Hematopoietic multipotent progenitor cell (in vitro differentiated cells): ENCODE measurements at regions not wholly inside any gene's neighbourhood (a gene's known extent, or its start where the extent isn't known, plus 50 kb on each side); places are given as distances from the start of the nearest gene placed in this dataset.
"Not testable (repeated sequence)": the region's sequence is repeated elsewhere in the genome, so short reads cannot be mapped to it uniquely, and the experiment has no call there.

Source experiments
- DNase-seq, 3 donors: peaks; one replicate each; pipeline ENCODE4 v3.0.0-alpha.2; 2011 to 2015; ENCODE audit warnings: low read depth in 2 of 3, low spot score in 2 of 3

DNA sequence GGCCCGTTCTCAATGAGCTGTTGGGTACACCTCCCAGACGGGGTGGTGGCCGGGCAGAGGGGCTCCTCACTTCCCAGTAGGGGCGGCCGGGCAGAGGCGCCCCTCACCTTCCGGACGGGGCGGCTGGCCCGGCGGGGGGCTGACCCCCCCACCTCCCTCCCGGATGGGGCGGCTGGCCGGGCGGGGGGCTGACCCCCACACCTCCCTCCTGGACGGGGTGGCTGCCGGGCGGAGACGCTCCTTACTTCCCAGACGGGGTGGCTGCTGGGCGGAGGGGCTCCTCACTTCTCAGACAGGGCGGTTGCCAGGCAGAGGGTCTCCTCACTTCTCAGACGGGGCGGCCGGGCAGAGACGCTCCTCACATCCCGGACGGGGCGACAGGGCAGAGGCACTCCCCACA is 644.7 kb upstream of the KCNMB2 start:
- DNase-seq = not testable (repeated sequence)

DNA sequence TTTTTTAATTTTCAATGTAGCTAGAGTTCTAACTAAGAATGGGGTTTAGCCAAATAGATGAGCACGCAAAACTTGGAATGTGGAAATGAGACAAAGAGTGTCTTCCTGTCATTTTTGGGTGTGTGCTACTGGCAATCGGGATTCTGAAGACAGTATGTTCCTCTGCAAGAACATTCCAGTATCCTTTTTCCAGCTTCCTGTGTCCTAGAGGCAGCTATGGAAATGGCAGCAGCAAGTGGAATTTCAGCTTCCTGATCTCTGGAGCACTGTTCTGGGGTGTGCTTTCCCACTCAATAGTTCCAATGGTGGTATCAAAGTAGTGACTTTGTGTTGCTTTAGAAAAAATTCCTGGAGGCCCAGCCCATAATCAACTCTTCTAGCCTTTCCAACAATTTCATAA is 642.9 kb upstream of the KCNMB2 start:
- no peak for DNase-seq

DNA sequence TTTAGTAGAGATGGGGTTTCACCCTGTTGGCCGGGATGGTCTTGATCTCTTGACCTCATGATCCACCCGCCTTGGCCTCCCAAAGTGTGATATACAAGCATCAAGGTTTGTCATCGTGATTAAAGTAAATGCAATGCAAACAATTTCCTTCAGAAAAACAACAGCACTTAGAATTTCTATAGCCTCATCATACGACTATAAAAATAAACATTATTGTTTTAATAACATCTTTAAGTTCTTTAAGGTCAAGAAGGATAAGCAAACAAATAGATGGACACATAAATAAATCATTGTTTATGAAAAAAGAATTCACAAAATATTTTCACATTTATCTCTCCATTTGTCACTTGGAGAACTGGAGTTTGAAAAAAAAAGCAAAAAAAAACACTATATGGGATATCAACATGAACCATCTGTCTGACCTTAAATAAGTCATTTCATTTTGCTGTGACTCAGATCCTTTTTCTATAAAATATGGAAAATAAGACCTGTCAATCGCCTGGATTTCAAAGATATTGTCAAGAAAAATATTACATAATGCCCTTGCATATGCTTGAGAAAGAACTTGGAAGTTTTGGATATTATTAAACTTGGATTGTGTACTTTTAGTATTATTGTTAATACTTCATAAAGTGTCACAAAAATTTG is 642.0 kb upstream of the KCNMB2 start:
- peak in 2 of 3 donors; percentile 18 to 50 for DNase-seq

DNA sequence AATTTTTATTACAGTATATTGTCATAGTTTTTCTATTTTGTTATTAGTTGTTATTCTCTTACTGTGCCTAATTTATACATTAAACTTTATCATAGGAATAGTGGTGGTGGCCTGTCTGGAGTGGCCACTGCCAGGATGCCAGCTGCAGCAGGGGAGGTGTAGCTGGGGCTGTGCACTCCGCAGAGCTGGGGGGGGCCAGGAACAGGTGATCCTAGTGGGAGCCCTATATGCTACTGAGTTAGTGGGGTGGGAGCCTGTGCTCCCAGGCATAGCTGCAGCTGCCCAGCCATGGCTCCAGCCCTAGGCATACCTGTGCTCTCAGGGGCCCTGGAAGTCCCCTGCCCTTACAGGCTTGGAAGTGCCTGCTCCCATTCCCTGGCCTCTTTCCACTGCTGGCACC is 638.1 kb upstream of the KCNMB2 start:
- no peak for DNase-seq

DNA sequence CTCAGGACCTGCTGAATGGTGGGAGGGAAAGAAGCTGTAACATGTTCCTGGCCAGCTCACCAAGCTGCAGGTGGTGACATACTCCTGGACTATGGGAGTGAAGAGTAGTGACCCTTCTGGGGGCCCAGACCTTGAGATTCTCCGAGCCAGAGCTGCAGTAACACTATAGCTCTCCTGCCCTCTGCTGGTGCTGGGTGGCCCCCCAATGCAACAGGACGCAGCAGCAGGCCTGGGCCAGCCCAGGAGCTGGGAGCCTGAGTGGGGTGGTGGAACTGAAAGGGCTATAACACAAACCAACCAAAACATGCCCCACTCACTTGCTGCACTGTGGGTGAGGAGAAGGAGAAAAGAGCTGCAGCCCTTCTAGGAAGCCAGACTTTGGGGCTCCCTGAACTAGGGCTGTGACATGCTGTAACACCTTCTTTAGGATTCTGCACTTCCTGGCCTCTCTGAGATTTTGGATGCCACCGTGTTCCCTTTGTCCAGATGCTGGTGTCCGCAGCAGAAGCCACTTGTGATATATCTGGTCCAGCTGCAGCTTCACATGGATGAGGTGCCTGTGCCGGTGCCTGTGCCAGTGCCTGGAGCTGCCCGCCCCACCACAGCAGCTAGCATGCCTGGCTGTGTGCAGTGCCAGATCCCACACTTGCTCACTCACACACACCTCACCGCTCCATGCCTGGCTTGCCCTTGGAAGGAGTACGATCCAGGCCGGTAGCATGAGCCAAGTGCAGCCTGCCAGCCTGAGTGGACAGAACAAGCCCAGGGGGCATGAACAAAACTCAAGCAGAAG is 636.8 kb upstream of the KCNMB2 start:
- no peak for DNase-seq

DNA sequence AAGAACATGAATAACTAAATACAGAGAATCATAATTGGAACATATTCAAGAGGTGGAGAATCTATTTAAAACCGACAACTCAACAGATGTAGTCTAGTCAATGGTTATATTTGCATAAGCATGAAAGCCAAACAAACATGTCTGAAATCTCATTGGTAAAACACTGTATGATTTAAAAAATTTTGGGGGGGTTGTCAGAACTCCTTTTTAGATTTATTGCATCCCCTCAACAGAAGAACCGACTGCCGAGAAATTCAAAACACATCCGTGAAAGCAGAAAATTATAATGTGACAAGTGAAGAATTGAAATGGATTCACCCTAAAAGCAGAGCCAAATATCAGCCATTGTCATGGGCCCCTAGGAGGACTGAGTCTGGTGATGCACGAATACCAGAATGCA is 633.4 kb upstream of the KCNMB2 start:
- DNase-seq = no peak

DNA sequence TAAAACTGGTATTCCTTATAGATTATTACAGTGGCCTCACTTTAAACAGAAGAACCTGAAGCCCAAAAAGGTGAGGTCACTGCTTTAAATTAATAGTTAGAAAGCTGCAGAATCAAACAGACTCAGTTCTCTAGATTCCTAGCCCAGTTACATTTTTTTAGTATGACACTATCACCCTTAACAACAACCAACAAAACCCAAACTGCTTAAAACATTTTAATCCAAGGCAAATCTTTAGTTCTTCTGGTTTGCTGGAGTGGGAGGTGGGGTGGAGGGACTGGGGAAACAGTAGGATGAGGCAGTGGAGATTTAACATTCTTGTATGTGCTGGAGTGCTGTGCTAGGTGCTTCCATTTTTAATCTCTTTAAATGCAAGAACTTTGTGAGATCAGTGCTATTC is 631.6 kb upstream of the KCNMB2 start:
- no peak for DNase-seq

DNA sequence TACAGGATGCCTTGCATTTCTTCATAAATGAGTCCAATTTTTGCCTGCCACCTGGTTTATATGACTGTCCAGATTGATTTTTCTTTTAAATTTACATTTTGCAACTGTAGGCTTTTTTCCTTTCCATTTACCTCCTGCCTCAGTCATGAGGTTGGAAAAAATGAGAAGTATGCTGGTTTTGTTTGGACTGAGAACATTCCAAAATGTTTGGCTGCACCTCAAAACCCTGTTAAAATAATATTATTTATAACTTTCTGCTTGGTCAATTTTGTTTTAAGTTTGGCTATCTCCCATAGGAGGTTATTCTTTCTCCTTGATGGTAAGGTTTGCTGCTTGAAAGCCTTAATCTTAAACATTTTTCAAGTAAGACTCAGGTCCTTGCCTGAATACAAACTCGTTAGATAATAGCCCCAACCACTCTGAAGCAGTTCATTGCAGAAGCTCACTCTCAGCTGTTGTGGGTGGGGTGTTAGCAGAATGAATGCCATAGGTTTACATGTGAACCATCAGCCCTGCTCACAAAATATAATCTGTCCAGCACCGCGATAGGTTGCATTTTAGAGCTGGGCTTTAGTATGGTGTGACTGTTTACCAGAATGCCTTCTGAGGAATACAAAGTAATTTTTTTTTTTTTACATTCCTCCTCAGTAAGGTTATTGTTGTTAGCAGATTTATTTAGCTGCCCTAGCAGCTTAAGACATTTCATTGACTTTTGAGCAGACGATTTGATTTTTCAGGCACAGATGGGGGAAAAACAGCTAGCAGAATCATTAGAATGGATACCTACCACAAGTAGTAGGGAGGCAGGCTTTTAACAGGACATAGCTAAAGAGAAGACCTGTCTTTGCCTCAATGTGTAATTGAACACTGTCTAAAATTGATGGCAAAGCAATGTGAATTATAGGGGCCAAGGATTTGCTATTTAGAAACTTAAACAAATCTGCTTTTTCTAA is 630.8 kb upstream of the KCNMB2 start:
- no peak for DNase-seq

DNA sequence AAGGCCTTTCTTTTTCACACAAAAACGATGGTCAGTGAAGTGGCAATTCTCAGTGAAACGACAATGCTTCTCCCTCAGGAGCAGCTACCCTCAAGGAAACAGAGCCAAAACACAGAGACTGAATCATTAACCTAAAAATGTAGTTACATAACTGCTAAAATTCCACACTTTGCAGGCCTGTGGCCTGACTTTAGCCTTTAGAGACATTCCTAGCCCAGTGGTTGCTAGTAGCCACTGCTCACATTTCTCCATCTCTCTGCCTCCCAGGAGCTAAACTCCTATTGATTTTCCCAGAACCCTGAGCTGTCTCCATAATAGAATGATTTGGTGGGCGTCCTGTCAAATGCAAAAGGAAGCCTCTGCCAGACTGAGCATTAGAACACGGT is 630.1 kb upstream of the KCNMB2 start:
- no peak for DNase-seq

DNA sequence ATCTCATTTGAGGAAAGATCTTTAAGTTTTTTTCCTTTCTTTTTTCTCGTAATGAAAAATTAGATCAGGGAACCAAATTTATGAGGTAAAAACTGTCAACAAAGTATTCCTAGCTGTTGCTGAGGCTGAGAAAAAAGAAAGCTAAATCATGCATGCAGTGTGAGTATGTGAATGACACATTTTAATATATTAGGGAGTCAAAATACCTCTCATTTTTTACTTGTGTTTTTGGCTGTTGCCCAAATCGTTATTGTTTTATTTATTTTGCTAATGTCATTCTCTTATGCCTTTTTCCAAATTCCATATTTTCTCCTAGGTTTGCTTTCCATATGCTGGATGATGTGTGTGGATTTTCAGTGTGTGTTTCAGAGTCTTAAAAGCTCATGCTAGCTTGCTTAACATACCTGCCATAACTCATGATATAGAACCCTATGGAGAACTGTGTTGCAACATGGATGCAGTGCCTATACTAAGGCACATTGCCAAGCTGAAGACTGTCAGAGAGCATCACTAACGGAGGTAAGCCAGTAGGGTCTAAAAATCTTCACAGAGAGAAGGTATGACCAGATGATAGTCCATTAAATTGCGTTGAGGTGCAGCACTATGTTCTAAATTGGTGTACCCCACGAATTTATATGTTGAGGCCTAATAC is 629.5 kb upstream of the KCNMB2 start:
- no peak for DNase-seq

DNA sequence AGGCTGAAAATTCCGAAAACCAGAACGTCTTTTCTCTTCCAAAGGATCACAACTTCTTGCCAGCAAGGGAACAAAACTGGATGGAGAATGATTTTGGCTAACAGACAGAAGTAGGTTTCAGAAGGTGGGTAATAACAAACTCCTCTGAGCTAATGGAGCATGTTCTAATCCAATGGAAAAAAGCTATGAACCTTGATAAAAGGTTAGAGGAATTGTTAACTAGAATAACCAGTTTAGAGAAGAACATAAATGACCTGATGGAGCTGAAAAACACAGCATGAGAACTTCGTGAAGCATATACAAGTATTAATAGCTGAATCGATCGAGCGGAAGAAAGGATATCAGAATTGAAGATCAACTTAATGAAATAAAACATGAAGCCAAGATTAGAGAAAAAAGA is 626.7 kb upstream of the KCNMB2 start:
- not testable (repeated sequence) for DNase-seq

DNA sequence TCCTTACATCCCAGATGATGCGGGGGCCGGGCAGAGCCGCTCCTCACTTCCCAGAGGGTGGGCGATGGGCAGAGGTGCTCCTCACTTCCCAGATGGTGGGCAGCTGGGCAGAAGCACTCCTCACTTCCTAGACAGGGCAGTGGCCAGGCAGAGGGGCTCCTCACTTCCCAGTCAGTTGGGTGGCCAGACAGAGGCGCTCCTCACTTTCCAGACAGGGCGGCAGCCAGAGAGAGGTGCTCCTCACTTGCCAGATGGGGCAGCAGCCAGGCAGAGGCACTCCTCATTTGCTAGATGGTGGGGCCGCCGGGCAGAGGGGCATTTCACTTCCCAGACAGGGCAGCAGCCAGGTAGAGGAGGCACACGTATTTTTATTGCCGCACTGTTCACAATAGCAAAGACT is 622.0 kb upstream of the KCNMB2 start:
- DNase-seq = no peak

DNA sequence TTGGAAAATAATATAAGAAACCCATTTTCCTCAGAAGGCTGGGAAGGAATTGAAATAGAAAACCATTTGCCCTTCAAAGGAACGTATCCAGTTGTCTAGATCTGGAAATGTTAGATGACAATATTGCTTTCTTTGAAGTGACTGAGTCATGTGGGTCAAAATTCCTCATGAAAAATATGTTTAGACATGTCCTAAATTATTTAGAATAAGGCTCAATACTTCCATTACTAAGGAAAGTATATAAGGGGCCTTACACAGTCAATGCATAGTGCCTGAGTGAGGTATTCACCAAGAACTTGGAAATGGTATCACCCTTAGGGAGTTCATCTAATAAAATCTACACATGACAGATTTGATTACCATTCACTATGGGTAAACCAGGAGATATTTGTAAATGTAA is 619.8 kb upstream of the KCNMB2 start:
- no peak for DNase-seq

DNA sequence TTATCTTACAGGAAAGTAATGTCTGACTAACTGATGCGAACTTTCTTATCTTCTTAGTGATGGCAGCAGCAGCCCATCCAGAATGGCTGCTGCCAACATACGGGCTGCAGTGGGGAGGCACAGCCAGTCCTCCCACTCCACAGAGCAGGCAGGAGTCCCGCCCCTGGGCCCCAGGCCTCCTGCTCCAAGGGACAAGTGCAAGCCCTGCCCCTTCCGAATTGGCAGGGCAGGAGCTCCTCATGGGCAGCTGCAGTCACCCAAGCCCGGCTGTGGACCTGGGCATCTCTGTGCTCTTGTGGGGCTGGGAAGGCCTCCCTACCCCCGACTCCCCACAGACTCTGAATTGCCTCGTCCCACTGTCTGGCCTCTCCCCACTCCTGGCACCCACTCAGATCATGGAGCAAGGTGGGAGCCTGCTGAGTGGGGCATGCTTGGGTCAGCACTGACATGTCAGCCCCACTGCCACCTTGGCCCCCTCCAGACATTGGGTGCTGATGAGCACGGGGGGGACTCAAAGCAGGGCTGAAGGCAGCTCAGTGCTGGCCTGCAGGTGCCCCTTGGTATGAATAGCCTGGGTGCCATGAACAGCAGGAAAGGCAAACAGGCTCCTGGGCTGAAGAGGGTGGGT is 618.9 kb upstream of the KCNMB2 start:
- no peak for DNase-seq

DNA sequence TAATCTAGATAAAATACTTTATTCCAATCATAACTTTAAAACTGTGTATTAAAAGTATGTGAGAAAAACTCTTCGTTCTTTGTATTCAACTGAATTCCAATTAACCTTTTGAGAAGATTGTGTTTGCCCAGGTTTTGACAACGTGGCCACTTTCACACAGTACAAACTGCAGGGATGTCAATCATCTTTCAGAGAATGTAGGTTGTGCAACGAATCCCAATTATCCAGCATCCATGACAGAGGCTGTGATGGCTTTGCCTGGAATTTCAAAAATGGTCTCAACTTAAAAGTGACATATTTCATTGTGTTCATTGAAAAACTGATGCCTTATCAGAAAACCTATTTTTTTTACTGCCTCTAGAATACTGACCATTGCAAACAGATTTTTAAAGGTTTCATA is 615.1 kb upstream of the KCNMB2 start:
- DNase-seq = no peak

DNA sequence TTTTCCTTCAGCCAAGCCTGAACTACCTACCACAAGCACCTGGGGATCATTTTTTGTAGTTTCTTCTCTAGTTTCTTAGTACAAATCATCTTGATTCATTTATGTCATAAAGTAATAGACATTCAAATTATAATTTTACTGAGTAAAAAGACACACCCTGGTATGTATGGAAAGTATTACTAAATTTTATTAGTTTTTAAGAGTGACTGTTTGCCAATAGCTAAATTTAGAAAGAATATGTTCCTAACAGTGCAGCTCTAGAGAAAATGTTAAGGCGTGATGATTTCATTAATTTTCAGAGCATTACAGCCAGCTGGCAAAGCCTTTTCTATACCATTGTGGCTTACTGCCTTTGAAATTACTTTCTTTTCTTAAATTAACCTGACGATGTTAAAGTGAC is 612.0 kb upstream of the KCNMB2 start:
- DNase-seq = no peak

DNA sequence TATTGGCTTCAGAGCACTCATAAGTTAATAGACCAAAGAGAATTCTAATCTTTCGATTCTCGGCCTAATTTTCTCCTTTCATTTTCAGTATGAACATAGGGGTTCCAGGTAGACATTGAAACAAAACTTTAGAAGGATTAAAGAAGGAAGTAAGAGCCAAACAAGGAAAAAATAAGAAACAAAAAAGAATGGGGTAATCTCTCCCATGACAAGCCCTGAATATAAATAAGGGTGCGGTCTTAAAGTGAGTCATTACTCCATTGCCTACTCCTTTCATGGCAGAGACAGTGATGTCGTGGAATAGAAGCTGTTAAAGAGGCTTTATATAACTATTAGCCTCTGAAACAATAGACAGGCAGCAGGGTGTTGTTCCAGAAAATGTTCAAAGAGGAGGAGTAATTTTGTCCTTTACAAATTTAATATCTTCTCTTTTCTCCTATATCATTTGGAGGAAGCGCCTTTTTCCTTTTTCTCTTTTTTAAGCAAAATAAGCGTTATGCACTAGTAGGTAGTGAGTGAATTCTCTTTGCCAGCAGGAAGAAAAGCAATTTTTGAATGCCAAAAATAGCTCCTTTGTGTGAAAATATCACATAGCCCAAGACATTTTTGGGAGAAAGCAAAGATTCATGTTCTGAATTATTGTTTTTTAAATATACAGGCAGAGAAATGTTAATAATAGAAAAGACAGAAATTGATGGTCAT is 607.9 kb upstream of the KCNMB2 start:
- DNase-seq = peak in 1 of 3 donors; percentile 18

DNA sequence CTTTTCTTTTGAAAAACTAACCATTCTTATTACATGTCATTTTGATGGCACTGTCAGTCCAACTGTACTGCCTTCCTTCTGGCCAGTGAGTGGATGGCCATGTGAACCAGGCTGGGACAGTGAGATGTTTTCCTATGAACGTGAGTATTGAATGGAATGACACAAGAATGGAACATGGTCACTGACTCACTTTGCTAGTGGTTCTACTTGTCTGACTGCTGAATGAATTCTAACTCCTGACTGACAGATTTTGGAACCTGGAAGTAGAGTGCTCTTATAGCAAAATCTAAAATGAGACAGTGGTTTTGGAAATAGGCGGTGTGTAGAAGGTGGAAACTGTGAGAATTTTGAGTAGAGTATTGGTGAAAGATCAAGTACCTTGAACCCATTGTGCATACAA is 606.9 kb upstream of the KCNMB2 start:
- no peak for DNase-seq

DNA sequence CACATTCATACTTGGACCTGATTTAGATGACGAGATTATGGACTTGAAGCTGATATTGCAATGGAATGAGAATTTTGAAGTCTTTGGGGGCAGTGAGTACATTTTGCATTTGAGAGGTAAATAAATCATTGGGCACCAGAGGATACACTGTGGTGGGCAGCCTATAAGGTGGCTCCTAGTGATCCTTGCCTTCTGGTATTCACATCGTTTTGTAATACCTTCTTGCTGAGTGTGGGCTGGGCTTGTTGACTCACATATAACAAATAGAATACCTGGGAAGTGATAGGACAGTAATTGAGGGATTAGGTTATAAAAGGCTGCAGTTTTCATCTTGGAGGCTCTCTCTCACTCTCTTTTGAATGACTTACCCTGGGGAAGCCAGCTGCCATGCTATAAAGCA is 605.5 kb upstream of the KCNMB2 start:
- no peak for DNase-seq

DNA sequence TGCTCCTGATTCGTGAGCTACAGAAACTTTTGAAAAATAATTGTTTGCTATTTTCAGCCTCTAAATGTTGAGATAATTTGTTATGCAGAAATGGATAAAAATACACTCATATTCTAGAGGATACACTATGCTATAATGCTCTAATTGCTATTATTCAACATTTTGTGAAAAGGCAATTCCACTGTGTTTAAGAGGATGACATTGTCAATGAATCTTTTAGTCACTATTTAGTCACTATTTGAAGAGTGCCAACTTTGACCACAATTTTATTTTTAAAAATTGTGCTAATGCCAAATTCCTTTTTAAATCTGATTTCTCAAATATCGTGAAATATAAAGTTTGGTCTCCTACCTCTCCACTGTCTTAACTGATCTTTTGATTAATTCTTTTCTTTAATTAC is 604.9 kb upstream of the KCNMB2 start:
- DNase-seq = no peak
